GM23248 (cell line): ENCODE measurements at regions not wholly inside any gene's neighbourhood (a gene's known extent, or its start where the extent isn't known, plus 50 kb on each side); places are given as distances from the start of the nearest gene placed in this dataset.

Experiments
- DNase-seq: peaks from one replicate; pipeline ENCODE4 v3.0.0-alpha.2; 2015
- H2AFZ ChIP-seq: fragments of 200-600 bp; sonication (generic); 2 replicates; pipeline ENCODE4 v1.6.1; 2016; ENCODE audit warnings: antibody characterized with exemption
- H3F3A ChIP-seq: fragments of 200-600 bp; sonication (generic); 2 replicates; pipeline ENCODE4 v1.6.1; 2016; ENCODE audit warnings: mild to moderate bottlenecking, antibody characterized with exemption, mixed run types; ENCODE audit not compliant: insufficient read depth
- H3K27ac ChIP-seq: fragments of 200-600 bp; sonication (generic); 2 replicates; pipeline ENCODE4 v1.5.1; 2016; ENCODE audit warnings: mild to moderate bottlenecking
- H3K27me3 ChIP-seq: fragments of 200-600 bp; sonication (generic); replicated peaks from 2 replicates; pipeline ENCODE4 v1.6.1; 2016; ENCODE audit warnings: mild to moderate bottlenecking; ENCODE audit not compliant: insufficient read depth
- H3K36me3 ChIP-seq: fragments of 200-600 bp; sonication (generic); 2 replicates; pipeline ENCODE4 v1.6.1; 2016; ENCODE audit warnings: low read depth, mild to moderate bottlenecking
- H3K4me1 ChIP-seq: fragments of 200-600 bp; sonication (generic); 2 replicates; pipeline ENCODE4 v1.6.1; 2016; ENCODE audit warnings: mild to moderate bottlenecking; ENCODE audit not compliant: insufficient read depth
- H3K4me2 ChIP-seq: fragments of 200-600 bp; sonication (generic); one replicate; pipeline ENCODE4 v1.6.1; 2016; ENCODE audit warnings: mild to moderate bottlenecking; ENCODE audit not compliant: unreplicated experiment
- H3K4me3 ChIP-seq: fragments of 200-600 bp; sonication (generic); 2 replicates; pipeline ENCODE4 v1.5.1; 2016; ENCODE audit warnings: mild to moderate bottlenecking
- H3K79me2 ChIP-seq: fragments of 200-600 bp; sonication (generic); 2 replicates; pipeline ENCODE4 v1.6.1; 2016; ENCODE audit warnings: mild to moderate bottlenecking; ENCODE audit not compliant: insufficient read depth
- H3K9ac ChIP-seq: fragments of 200-600 bp; sonication (generic); 2 replicates; pipeline ENCODE4 v1.6.1; 2016; ENCODE audit warnings: mild to moderate bottlenecking
- H3K9me2 ChIP-seq: fragments of 200-600 bp; sonication (generic); 2 replicates; pipeline ENCODE4 v1.6.1; 2016; ENCODE audit warnings: mixed run types, mild to moderate bottlenecking, moderate library complexity; ENCODE audit not compliant: insufficient read depth
- H3K9me3 ChIP-seq: fragments of 200-600 bp; sonication (generic); one replicate; pipeline ENCODE4 v1.6.1; 2017; ENCODE audit warnings: low read depth
- H4K20me1 ChIP-seq: fragments of 200-600 bp; sonication (generic); 2 replicates; pipeline ENCODE4 v1.6.0; 2016; ENCODE audit not compliant: insufficient read depth
- EZH2 ChIP-seq: fragments of 200-600 bp; sonication (generic); IDR thresholded peaks from 2 replicates; pipeline ENCODE4 v1.6.1; 2018; ENCODE audit warnings: antibody characterized with exemption, mild to moderate bottlenecking; ENCODE audit not compliant: insufficient read depth, poor library complexity, severe bottlenecking
- EZH2phosphoT487 ChIP-seq: fragments of 200-600 bp; sonication (generic); IDR thresholded peaks from 2 replicates; pipeline ENCODE4 v1.6.1; 2018; ENCODE audit warnings: antibody characterized with exemption, moderate library complexity, mild to moderate bottlenecking, low read depth; ENCODE audit not compliant: insufficient read depth
- WGBS, 2 experiments: methylation state at CpG; one replicate each; pipeline ENCODE4 v1.1.6; 2015 to 2017; ENCODE audit warnings: low lambda C conversion rate in 2 of 2, low coverage in 1 of 2; ENCODE audit errors: missing lambda C conversion rate in 2 of 2; 5-methylcytosine and 5-hydroxymethylcytosine counted together
- in situ Hi-C: fragments of 300-500 bp; cut with MboI; formaldehyde crosslinking; loops from 2 replicates; pipeline ENCODE4 v1.15.0; 2020

DNA sequence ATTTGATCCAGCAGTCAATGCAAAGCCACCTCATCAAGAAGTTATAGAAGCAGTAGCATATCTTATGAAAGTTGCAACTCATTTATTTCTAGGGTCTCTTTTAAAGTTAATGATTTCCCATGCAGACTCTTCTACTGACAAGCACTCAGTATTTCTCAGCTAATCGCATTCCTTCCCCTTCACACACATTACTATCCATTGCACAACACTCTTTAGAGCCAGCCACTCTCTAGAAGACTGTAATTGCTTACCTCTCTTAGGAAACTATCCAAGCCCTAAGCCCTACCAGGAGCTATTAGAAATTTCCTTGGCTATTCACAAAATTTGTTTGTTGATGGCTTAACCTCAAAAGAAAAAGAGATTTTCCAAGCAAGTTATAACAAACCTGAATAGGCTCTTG is 106.0 kb downstream of the ADAMTS1 start:
- Histone ChIP-seq H4K20me1 (no peaks in the 10 kb centered on the region), H3K27me3 (no peaks in the 10 kb centered on the region), H3K9me3 (no peaks in the 10 kb centered on the region), H3K4me1 (no peaks in the 10 kb centered on the region), H3K9ac (no peak overlapping the region), H3F3A (no peaks in the 10 kb centered on the region), H3K27ac (no peak overlapping the region), H3K36me3 (no peaks in the 10 kb centered on the region), H3K9me2 (no peaks in the 10 kb centered on the region), H3K4me2 (no peak overlapping the region), H3K79me2 (no peaks in the 10 kb centered on the region), H2AFZ (no peak overlapping the region), H3K4me3 (no peak overlapping the region)
- peak; percentile 41 for DNase-seq
- 55 to 74% methylated on average over 1 of the region's 1 CpG for WGBS, 2 experiments
- TF ChIP-seq EZH2, result no peak
- no peak for TF ChIP-seq EZH2phosphoT487
- in situ Hi-C loops, result no loop called here

DNA sequence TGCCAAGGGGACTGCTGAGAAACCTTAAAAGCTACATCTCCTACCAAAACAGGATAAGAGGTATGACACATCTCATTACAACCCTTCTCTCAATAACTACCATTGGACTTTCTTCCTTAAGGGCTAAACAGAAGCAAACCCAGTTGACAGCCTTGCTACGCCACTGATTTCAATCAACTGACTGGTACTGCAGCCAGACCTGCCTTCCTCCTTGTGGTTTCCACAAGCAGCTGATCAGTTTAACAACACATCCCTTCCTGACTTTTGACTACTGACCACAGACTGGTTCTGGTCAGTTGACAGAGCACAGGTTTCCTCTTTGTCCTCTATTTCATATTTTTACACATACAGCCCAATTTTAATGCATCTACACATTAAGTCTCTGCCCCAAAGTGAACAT is 108.8 kb downstream of the ADAMTS1 start:
- in situ Hi-C loops, result no loop called here
- H3F3A ChIP-seq, result no peaks in the 10 kb centered on the region
- DNase-seq, result no peak
- no peaks in the 10 kb centered on the region for H3K79me2 ChIP-seq
- no peak overlapping the region for H2AFZ ChIP-seq
- no peak overlapping the region for H3K4me2 ChIP-seq
- no peak for TF ChIP-seq EZH2
- WGBS, 2 experiments, result 90 to 100% methylated on average over 1 of the region's 1 CpG
- no peaks in the 10 kb centered on the region for H3K9me2 ChIP-seq
- H3K27me3 ChIP-seq, result no peaks in the 10 kb centered on the region
- H3K9ac ChIP-seq, result no peak overlapping the region
- no peak overlapping the region for H3K4me3 ChIP-seq
- no peaks in the 10 kb centered on the region for H3K36me3 ChIP-seq
- no peaks in the 10 kb centered on the region for H3K9me3 ChIP-seq
- H3K4me1 ChIP-seq, result peaks cover 3% of the 10 kb centered on the region; the same call in 1 of the 2 replicates
- H4K20me1 ChIP-seq, result no peaks in the 10 kb centered on the region
- H3K27ac ChIP-seq, result no peak overlapping the region

GRCh38 chr21:26732432-26733221 is 112.6 kb downstream of the ADAMTS1 start:
- WGBS, 2 experiments, result 37 to 44% methylated on average over 10 of the region's 10 CpGs
- no peaks in the 10 kb centered on the region for H4K20me1 ChIP-seq
- no peaks in the 10 kb centered on the region for H3K36me3 ChIP-seq
- peak; percentile 78 for DNase-seq
- H3K4me3 ChIP-seq, result no peak overlapping the region
- no peak overlapping the region for H3K27ac ChIP-seq
- H2AFZ ChIP-seq, result 0 out of 2 replicates have a peak overlapping the region, but pooled peaks have one; percentile 12
- in situ Hi-C loops, result no loop called here
- TF ChIP-seq EZH2, result no peak
- TF ChIP-seq EZH2phosphoT487, result no peak
- H3F3A ChIP-seq, result no peaks in the 10 kb centered on the region
- H3K9me3 ChIP-seq, result no peaks in the 10 kb centered on the region
- H3K79me2 ChIP-seq, result no peaks in the 10 kb centered on the region
- peaks cover 12% of the 10 kb centered on the region; the same call in 1 of the 2 replicates for H3K27me3 ChIP-seq
- H3K4me2 ChIP-seq, result no peak overlapping the region
- no peaks in the 10 kb centered on the region for H3K9me2 ChIP-seq
- no peak overlapping the region for H3K9ac ChIP-seq
- peaks cover 3% of the 10 kb centered on the region; the same call in 1 of the 2 replicates for H3K4me1 ChIP-seq

DNA sequence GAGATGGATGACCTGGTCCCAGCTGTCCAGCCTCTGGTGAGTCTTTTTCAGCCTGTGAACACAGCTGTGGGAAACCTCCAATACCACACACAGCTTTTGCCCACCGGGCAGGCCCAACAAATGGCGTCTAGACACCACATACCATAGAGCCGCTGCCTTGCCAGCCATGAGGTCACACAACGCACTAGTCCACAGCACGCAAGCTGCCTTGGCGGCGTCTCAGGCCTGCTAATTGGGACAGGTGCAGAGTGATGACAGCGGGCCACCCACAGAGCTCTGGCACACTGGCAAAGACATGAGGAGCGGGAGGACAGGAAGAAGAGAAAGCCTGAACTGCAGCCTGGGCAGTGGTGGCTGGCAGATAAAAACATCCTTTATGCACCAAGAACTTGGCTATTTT is 125.5 kb downstream of the ADAMTS1 start:
- Histone ChIP-seq H2AFZ (no peak overlapping the region), H3K4me2 (no peak overlapping the region), H3K27ac (no peak overlapping the region), H4K20me1 (no peaks in the 10 kb centered on the region), H3K27me3 (no peaks in the 10 kb centered on the region), H3K9me2 (no peaks in the 10 kb centered on the region), H3K79me2 (no peaks in the 10 kb centered on the region), H3F3A (no peaks in the 10 kb centered on the region), H3K4me1 (no peaks in the 10 kb centered on the region), H3K9me3 (no peaks in the 10 kb centered on the region), H3K36me3 (no peaks in the 10 kb centered on the region), H3K9ac (no peak overlapping the region), H3K4me3 (no peak overlapping the region)
- 78 to 80% methylated on average over 9 of the region's 9 CpGs for WGBS, 2 experiments
- TF ChIP-seq EZH2, result no peak
- no peak for TF ChIP-seq EZH2phosphoT487
- no peak for DNase-seq
- in situ Hi-C loops, result loop anchor here (25.0 kb wide), 2 partner anchors 832 to 1107 kb away; partner anchors contain the start of gene MRPL39
